ENCODE measurements at regions not wholly inside any gene's neighbourhood (a gene's known extent, or its start where the extent isn't known, plus 50 kb on each side); places are given as distances from the start of the nearest gene placed in this dataset.
A peak's percentile ranks its signal among the peaks of the same experiment; 100 is the strongest.
"Not testable (repeated sequence)": the region's sequence is repeated elsewhere in the genome, so short reads cannot be mapped to it uniquely, and the experiment has no call there.

DNA sequence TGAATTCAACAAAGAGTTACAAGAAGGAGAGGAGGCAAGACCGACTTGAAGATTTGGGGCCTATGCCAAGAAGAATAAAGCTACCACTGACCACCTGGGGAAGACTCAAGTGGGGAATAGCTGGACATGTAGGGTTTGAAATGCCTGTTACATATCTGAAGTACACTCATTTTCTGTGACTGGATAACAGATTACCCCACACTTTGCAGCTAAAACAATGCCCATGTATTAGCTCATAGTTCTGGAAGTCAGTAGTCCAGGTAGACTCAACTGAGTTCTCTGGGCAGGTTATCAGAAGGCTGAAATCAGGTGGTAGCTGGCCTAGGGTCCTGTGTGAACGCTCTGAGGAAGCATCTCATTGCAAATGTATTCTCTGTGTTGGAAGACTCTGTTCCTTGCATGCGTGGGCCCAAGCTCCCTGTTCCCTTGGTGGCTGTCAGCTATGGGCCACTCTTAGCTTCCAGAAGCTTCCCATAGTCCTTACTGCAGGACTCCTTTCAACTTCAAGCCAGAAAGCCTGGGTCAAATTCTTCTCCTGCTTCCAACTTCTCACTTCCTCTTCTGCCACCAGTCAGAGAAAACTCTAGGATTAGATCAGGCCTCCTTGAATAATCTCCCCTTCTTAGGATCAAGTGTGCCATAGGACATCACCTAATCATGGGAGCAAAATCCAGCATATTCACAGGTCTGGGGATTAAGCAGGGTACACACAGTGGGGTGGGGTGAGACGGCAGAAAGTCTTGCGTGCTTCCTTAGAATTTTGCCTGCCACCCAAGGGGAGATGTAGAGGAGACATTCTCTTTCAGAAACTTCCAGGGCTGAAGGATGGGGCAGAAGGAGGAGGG lies 187.8 kb downstream of the SHQ1 start:
- no peak for DNase-seq

DNA sequence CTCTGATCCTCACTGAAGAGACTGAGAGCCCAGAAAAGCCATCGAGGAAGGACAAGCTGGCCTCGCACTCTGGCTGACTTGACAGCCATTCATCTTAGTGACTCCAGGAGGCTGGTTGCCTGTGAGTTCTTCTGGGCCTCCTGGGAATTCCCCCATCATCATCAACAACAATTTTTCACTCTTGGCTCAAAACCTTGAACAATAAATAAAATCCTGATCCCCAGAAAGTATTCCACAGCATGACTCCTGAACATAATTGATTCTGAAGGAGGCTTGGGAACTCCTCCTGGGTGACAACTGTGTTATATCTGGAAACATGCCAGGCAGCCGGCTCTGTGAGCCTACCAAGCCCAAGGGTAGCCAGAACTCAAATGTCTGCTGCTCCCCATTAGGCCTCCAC lies 188.6 kb downstream of the SHQ1 start:
- DNase-seq, result no peak

DNA sequence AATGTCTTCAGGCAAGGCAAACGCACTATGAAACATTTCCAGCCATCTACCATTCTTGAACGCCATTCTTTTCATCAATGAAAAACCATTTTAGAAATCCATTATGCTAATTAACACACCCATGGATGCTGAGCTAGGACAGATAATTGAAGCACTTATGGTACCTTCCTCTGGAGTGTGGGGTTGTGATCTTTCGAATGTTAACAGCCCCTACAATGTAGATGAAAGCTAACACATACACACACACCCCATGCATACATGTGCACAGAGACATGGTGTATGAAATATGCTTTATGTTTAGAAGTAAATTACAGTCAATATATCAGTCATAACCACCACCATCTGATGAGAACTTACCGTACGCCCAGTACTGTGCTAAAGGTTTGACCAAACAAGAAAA lies 189.1 kb downstream of the SHQ1 start:
- no peak for DNase-seq

DNA sequence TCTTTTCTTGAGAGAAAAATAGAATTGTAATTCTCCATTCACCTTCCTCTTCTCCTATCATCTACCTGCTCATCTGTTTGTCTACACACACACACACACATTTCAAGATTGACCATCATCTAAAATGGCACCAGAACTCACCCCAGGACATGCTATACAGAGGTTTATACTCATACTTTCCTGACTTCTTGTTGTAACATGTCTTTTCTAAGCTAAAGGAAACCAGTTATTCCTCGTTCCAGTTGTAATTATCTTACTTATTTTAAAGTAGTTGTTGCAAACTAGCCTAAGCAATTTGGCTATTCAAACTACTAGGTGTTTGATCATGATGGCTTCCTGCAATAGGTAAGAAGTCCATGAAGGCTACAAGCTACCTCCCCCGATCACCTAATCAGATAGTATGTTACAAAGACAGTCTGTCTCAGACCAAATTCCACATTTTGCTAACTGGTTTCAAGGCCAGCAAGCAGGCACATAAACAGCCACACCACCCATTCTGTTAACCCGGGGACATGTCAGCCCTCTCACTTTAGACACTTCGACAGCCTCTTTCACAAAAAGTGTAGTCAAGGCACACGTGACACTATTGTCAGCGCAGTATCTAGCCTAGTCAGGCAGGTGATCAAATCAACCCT lies 189.7 kb downstream of the SHQ1 start:
- DNase-seq, result no peak

DNA sequence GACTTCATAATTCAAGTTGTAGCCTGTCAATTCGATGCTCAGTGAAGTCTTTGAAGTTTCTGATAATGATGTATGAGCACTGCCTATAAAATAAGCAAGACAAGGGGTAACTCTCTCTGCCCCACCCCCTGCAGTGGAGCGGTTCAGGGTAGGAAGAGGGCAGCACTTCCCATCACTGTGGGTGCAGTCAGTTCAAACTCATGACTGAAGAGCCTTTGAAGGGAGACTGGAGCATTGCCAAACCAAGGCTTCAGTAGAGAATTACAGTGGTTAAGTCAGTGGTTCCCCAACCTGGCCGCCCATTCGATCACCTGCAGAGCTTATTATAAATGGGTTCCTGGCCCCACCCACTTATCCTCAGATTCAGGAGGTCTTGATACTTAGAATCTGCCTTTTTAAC lies 190.6 kb downstream of the SHQ1 start:
- DNase-seq, result peak; percentile 41 to 42

DNA sequence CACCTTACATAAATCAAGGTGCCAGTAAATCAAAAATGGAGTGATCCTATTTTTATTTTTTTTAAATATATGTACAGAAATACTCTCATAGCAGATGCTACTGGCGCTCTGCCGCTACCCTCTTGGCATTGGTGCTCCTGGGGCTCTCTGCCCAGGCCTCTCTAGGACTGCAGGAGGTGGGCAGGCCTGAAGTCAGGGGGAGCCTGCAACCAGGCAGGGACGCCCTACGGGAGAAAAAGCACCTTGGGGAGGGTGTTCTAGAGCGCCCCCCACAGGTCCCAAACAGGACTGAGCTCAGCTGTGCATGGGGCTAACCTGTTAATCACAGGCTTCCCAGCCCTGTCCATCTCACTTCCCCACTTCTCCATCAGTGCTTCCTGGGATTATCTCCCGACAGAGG lies 192.5 kb downstream of the SHQ1 start:
- DNase-seq, result no peak

DNA sequence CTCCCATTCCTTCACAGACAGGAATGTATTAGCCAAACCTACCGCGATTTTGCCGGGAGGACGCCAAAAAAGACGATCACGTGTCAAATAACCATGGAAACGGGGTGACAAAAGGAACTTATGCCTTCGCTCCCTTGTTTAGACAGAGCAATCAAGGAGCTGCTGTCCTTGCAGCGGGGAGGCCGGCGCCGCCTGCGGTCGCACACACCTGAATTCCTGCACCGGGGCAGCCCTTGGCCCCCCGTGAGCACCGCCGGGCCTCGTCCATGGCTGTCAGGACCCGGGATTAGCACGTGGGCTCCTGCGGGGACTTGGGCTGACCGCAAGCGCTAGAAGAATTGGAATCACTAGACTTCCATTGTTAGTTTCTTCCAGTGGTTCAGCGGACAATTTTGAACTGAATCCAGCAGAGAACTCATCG lies 193.1 kb downstream of the SHQ1 start:
- no peak for DNase-seq

DNA sequence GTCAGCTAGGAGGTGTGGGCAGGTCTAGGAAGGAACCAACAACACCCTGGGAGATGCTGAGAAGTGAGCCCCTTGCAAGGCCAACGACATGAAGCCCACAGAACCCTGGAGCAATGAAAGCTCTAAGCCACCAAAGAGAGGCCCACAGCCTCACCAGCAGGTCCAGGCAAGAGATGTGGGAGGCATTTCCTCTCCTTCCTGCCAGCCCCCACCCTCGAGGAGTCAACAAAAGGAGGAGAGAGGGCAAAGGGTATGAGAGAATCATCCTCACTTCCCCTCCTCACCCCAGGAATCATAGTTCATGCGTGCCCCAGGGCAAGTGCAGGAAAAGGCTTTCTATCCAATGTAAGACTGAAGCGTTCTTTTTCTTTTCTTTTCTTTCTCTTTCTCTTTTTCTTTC lies 195.8 kb downstream of the SHQ1 start:
- DNase-seq, result no peak

DNA sequence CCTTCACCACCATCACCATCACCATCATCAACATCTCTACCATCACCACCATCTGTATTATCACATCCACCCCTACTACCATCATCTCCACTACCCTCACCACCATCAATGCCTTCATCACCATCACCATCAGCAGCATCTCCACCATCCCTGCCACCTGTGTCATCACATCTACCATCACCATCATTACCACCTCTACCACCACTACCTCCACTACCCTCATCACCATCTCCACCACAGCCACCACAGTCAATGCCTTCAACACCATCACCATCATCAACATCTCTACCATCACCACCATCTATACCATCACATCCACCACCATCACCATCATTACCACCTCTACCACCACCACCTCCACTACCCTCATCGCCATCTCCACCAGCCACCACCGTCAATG lies 196.7 kb downstream of the SHQ1 start:
- DNase-seq, result no peak

DNA sequence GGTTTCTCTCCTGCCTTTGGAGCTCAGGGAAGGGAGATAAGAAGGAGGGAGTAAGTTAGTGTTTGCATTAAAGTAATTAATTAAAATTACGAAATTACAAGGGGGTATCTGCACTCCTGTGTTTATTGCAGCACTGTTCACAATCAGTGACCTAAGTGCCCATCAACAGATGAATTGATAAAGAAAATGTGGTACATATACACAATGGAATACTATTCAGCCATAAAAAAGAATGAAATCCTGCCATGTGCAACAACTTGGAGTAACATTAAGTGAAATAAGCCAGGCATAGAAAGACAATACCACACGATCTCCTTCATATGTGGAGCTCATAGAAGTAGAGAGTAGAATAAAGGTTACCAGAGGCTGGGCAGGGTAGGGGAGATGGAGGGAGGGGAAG lies 202.0 kb downstream of the SHQ1 start:
- no peak for DNase-seq

DNA sequence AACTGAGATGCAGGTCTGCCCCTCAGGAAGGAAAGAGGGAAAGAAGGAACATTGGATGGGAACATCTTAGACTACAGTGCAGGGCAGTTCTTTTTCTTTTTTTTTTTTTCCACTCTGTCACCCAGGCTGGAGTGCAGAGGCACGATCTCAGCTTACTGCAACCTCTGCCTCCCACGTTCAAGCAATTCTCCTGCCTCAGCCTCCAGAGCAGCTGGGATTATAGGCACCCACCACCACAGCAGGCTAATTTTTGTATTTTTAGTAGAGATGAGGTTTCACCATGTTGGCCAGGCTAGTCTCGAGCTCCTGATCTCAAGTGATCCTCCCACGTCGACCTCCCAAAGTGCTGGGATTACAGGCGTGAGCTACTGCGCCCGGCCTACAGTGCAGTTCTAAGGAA lies 204.6 kb downstream of the SHQ1 start:
- not testable (repeated sequence) for DNase-seq

DNA sequence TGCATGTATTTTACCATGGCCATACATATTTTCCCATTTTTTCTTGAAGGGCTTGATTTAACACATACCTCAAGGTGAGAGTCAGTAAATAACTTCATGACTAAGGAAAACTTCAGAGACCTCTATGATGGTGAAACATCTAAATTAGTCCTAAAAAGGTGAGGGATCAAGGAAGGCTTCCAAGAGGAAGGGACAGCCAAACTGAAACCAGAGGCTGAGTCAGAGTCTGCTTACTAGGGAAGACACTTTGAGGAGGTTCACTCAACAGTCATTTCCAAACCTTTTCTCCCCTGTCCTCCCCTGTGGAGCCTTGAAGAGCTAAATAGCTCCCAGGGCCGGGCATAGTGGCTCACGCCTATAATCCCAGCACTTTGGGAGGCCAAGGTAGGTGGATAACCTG lies 206.6 kb downstream of the SHQ1 start:
- DNase-seq, result no peak

DNA sequence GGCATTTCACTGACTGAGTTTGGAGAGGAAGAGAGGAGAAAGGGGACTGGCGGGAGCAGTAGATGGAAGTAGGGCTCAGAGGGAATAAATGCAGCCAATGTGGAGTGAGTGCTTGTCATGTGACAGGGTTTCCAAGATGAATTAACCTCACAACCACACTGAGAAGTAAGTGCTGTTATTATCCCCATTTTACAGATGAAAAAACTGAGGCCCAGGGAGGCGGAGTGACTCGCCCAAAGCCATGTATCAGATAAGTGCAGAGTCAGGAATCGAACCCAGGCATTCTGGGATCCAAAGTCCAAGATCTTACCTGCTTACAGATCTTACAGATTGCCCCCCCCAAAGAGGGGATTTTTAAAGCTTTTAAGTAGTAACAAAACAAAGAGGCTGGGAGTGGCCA lies 207.2 kb downstream of the SHQ1 start:
- no peak for DNase-seq

DNA sequence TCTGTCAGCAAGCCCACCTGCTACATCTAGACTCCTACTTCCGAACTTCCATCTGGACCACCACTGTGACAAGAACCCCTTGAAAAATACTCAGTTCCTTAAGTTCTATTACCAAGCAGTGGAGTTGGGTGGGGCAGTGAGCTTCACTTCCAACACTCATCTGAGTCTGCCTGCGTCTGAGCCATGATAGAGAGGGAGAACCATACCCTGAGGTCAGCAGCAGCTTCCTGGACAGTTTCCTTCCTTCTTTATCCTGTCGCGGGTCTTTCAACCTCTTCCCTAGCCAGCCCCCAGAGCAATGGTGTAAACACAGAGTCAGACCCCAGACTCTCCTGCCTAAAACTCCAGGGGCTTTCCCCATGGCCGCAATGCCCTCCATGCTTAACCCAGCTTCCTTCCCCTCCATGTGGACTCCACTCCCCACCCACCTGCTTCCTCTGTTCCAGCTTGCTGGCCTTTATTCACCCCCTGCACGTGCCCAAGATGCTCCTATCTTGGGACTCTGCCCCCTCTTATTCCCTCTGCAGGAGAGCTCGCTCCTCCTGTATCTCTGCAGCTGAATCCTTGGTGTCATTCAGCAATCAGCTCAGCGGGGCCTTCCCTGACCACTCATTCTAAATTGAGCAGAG lies 211.2 kb downstream of the SHQ1 start:
- DNase-seq, result no peak

DNA sequence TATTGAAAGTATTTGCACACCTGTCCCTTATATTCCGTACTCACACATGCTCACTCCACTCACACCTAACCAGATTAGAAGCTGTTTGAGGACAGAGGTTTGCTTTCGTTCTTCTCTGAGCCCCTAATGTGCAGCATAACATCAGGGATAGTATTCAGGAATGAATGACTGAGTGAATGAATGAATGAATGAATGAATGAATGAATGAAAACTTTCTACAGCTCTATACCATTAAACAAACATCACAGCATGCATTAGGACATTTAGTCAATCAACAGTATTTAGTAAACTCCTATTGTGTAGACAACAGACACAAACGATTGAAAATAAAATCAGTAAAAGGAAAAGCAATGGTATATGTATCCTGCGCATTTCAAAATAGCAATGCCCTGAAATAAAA lies 212.7 kb downstream of the SHQ1 start:
- DNase-seq, result no peak

DNA sequence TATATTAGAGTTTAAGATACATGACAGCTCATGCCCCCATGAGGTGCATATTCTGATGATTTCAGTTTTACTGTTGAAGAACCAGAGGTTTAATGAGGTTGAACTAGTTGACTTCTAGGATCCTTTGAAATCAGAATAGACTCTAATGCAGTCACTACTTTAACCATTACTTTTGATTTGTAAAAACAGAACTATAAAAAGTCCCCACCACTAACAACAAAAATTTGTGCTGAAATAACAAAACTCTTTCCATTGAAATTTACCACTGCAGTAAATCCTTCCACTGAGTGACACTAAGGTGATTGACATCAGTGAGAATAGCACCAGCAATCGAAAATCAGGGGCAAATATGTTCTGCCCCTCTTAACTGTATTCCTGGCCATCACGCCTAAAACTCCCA lies 214.1 kb downstream of the SHQ1 start:
- no peak for DNase-seq

DNA sequence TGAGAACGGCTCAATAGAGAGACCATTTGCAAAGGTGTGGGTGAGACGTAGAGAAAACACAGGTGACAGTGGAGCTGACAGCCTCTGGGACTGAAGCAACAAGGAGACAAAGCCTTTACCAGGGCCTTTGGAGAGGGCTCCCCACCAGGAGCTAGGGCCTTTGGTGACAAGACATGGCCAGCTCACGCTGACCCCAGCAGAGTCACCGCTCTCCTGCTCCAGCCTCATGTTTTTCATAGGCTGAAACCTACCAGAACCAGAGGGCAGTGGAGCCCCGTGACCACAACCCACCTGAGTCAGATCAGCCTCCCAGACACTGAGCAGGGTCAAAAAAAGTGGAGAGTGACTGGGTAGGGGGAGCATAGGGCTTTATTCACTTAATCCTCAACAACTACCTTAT lies 214.7 kb downstream of the SHQ1 start:
- DNase-seq, result peak; percentile 61 to 64

DNA sequence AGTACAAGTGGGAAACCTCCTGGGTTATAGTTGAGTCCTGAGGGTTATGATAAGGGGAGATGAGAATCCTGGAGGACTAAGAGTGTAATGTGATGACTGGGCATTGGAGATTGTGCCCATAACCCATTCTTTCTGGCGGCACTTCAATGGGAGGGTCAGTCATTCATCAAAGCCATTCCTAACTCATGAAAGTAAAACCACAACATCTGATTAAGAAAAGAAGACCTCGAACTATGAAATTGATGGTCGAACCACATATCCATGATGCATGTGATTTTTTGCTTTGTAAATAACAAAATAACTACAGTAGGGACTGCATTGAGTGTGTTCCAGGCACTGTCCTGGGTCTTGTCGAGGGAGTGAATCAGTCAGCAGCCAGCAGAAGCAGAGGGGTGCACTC lies 215.1 kb downstream of the SHQ1 start:
- no peak for DNase-seq

DNA sequence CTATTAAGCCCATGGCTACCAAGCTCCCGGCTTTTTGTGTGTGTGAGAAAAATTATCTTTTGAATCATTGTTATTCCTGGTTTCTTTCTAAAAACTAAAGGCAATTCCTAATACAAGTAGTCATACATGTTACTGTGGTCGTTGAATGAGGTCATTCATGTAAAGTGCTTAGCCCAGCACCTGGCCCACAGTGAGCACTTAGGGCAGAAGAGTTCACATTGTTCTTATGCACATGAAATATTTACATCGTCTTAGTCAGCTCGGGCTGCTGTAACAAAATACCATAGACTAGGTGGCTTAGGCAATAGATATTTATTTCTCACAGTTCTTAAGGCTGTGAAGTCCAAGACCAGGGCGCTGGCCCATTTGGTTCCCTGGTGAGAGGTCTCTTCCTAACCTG lies 216.1 kb downstream of the SHQ1 start:
- no peak for DNase-seq

DNA sequence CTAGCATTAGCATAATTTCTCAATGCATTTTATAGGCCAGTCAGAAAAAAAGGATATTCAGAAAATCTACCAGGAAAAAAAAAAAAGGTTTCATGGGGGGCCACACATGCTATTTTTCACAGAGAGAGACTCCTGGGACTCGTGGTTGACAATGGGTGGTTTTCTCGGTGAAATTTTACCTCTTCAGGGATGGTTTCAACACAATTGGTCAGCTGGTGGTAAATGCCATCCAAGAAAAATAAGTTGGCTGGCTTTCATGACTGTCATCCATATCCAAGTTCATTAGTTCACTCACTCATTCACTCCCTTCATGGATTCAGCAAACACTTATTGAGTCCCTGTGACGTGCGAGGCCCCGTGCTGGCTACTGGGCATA lies 217.3 kb downstream of the SHQ1 start:
- no peak for DNase-seq

DNA sequence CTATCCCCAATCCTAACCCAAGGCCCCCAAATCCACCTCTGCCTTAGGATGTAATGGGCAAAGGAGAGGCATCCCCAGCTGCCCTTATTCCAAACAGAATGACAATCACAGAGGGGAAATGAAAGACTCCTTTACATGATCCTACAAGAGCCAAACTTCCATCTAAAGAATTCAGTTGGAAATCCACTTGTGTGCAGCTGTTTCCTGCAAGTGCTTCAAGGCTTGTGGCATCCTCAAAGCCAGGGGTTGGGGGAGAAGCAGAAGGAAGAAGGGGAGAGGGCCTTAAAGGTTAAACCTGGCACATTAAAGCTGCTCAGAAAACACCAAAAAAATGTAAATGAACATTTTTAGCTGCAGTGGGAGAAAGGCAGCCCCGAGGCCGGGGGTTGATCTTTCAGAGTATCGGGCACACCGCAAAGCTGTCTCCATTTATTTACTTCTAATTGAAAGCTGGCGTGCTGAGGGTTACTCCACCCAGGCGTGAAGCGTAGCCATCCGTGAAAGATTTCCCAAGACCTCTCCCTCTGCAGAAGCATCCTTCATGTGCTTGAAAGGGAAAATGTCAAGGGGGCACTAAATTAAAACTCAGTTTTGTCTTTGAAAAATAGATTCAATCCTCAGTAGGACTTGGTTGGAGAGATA lies 217.8 kb downstream of the SHQ1 start:
- no peak for DNase-seq

DNA sequence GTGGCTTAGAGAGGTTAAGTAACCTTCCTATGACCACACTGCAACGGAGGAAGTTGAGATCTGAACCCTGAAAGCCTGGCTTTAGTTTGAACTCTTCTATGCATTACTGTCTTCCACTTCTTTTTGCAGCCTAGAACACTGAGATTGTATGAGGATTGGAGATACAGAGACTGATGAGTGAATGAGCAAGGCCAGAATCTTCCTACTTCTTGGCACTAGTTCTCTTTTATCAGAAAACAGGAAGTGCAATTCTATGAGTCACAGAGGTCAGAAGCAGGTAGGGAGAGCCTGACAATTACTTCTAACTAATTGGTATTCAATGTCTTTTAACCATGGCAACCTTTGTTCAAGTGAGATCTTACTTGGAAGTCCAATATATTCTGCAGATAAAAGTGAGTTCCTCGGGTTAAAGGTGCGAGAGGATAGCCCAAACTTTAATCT lies 219.0 kb downstream of the SHQ1 start:
- DNase-seq, result no peak

DNA sequence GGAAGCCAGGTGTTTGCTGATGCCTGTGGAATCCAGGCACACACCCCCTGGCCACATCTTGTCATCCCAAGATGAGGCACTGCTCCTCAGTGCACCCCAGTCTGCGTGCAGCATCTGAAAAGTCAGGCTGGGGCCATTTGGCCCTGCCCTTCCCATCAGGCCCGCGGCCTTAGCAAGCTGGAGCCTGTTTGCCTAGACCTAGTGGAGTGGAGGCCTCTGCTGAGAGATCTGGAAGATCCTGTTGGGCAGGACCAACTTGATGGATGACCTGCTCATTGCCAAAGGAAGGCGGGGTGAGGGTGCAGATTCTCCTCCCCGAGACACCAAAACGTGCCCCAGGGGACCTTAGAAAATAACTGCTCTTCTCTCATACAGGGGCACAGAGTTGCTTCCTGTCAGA lies 220.2 kb downstream of the SHQ1 start:
- no peak for DNase-seq

DNA sequence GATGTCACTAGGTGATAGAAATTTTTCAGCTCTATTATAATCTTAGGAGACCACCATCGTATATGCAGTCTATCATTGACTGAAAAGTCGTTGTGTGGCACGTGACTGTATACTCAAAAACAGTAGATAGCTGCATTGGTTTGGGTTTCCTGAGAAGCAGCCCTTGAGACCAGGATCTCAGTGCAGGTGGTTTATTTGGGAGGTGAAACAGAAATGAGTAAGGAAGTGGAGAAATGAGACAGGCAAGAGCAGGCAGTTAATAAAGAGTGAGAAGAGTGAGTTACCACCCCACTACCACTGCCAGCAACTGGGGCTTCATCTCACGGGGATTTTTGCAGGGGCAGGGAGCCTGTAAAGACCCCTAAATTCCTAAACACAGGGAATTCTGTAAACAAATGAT lies 221.0 kb downstream of the SHQ1 start:
- DNase-seq, result no peak

Data from activated T-cell treated with anti-CD3 and anti-CD28 coated beads, Interleukin-2, amount 50 U/mL, for 48 hours (primary cell).